ENCODE measurements at regions not wholly inside any gene's neighbourhood (a gene's known extent, or its start where the extent isn't known, plus 50 kb on each side); places are given as distances from the start of the nearest gene placed in this dataset.

DNA sequence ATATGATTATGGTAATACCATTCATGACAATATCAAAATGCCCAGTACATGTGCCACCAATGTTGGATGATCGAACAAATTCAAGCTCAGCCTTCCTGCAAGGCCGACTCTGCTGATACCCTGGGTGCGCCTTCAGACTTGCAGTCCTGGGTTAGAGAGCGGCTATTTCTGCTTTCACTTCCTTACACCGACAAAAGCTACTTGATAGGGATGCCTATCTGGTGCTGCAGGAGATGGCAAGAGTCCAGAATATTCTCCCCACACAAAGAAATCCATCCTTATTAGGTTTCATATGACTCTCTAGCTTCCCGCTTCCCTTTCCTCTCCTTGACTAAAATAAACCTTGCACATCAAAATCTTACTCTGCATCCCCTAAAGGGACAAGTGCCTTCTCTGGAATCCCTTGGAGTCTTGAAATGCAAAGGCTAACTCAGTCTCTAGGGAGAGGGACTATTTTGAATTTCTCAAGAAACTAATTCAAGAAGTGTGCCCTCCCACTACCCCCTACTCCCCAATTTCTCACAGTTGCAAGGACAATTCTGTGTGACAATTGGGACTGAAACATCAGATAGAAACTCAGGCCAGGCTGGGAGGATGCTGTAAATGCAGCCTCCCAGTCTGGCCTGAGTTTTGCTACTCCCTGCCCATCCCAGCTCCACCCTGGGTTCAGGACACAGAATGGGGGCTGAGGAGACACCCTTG is 103.1 kb upstream of the USP24 start:
- Histone ChIP-seq H3K79me2 (ENCODE audit: low read depth) (no peaks in the 10 kb centered on the region), H3K9me3 (ENCODE audit: low read depth) (no peaks in the 10 kb centered on the region), H3K9ac (no peak overlapping the region), H3F3A (ENCODE audit: low read depth) (peaks cover 10% of the 10 kb centered on the region), H3K4me3 (no peak overlapping the region), H3K27me3 (no peaks in the 10 kb centered on the region), H3K4me2 (no peak overlapping the region), H3K4me1 (peaks cover 10% of the 10 kb centered on the region), H3K27ac (no peak overlapping the region), H4K20me1 (ENCODE audit: low read depth) (no peaks in the 10 kb centered on the region), H3K36me3 (no peaks in the 10 kb centered on the region), H2AFZ (replicated peaks) (no peak overlapping the region)
- DNase-seq (ENCODE audit: low spot score): no peak
- no peaks in the 10 kb centered on the region for H3K9me3 Mint-ChIP-seq
- H3K27me3 Mint-ChIP-seq (ENCODE audit: insufficient read depth, low read depth): peaks cover 2% of the 10 kb centered on the region
- no peak overlapping the region for H3K27ac Mint-ChIP-seq
- no peaks in the 10 kb centered on the region for H3K36me3 Mint-ChIP-seq
- H3K4me3 Mint-ChIP-seq: no peak overlapping the region
- H3K4me1 Mint-ChIP-seq: no peaks in the 10 kb centered on the region
- TF ChIP-seq, protein P1, sequence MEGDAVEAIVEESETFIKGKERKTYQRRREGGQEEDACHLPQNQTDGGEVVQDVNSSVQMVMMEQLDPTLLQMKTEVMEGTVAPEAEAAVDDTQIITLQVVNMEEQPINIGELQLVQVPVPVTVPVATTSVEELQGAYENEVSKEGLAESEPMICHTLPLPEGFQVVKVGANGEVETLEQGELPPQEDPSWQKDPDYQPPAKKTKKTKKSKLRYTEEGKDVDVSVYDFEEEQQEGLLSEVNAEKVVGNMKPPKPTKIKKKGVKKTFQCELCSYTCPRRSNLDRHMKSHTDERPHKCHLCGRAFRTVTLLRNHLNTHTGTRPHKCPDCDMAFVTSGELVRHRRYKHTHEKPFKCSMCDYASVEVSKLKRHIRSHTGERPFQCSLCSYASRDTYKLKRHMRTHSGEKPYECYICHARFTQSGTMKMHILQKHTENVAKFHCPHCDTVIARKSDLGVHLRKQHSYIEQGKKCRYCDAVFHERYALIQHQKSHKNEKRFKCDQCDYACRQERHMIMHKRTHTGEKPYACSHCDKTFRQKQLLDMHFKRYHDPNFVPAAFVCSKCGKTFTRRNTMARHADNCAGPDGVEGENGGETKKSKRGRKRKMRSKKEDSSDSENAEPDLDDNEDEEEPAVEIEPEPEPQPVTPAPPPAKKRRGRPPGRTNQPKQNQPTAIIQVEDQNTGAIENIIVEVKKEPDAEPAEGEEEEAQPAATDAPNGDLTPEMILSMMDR (IDR thresholded peaks at IDR 0.05): no peak

DNA sequence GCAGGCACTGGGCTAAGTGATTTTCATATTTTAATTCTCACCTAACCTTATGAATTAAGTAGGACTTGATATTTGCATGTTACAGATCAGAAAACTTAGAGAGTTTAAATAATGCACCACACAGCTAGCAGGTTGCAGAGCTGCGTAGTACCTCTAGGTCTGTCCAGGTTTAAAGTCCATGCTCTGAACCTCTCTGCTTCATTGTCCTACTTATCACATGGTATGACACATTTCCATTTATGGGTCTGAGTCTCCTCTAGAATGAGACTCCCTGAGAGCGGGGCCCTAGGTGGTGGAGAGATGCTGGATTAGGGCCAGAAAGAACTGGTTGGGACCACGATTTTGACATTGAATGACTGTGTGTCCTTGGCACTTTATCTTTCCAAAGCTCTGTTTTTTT is 102.5 kb upstream of the USP24 start:
- H3K4me3 Mint-ChIP-seq: no peak overlapping the region
- TF ChIP-seq, protein P1 (IDR thresholded peaks at IDR 0.05): no peak
- TF ChIP-seq EZH2 (IDR thresholded peaks at IDR 0.05) (no peak), EZH2phosphoT487 (IDR thresholded peaks at IDR 0.05) (no peak)
- no peaks in the 10 kb centered on the region for H3K9me3 Mint-ChIP-seq
- peaks cover 3% of the 10 kb centered on the region for H3K4me1 Mint-ChIP-seq
- H3K36me3 Mint-ChIP-seq: no peaks in the 10 kb centered on the region
- Histone ChIP-seq H3F3A (ENCODE audit: low read depth) (peaks cover 13% of the 10 kb centered on the region), H3K4me3 (no peak overlapping the region), H2AFZ (replicated peaks) (no peak overlapping the region), H3K4me1 (peaks cover 16% of the 10 kb centered on the region), H4K20me1 (ENCODE audit: low read depth) (no peaks in the 10 kb centered on the region), H3K27me3 (no peaks in the 10 kb centered on the region), H3K9ac (no peak overlapping the region), H3K36me3 (no peaks in the 10 kb centered on the region), H3K79me2 (ENCODE audit: low read depth) (no peaks in the 10 kb centered on the region), H3K9me3 (ENCODE audit: low read depth) (no peaks in the 10 kb centered on the region), H3K4me2 (no peak overlapping the region), H3K27ac (no peak overlapping the region)
- peaks cover 2% of the 10 kb centered on the region for H3K27me3 Mint-ChIP-seq (ENCODE audit: insufficient read depth, low read depth)
- no peak overlapping the region for H3K27ac Mint-ChIP-seq
- no peak for DNase-seq (ENCODE audit: low spot score)

DNA sequence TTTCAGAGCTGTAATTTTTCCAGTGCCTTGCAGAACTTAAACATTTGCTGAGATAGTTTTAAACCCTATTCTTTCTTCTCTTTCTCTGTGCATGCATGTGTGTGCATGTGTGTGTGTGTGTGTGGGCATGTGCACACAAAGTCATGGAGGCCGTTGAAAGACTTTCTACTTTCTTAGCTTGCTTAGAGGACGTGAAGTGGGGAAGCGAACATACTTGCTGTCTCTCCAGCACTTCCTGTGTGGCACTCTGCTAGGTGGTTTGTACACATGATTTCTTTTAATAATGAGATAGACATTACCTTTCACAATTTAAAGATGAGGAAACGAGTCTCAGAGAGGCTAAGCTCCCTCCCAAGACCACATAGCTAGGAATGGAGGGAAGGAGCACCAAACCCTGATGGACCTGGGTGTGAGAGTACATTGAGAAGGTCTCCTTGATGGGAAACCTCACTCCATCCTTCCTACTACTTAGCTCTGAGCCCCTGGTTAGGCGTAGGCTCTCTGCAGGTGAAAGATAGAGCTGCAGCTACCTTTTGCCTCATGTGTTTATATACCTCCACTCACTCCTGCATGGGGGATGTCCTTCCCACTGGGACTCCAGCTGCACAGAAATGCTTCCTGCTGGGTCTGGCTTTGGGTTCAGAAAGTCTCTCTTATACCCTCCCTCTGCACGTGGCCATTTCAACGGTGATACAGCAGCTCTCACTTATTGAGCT is 101.9 kb upstream of the USP24 start:
- Mint-ChIP-seq H3K27me3 (ENCODE audit: insufficient read depth, low read depth) (peaks cover 2% of the 10 kb centered on the region), H3K4me1 (peaks cover 6% of the 10 kb centered on the region), H3K27ac (no peak overlapping the region), H3K4me3 (no peak overlapping the region), H3K36me3 (no peaks in the 10 kb centered on the region), H3K9me3 (no peaks in the 10 kb centered on the region)
- H3K27ac ChIP-seq: no peak overlapping the region
- no peak overlapping the region for H3K4me2 ChIP-seq
- peaks cover 16% of the 10 kb centered on the region for H3K4me1 ChIP-seq
- H3K27me3 ChIP-seq: no peaks in the 10 kb centered on the region
- TF ChIP-seq EZH2phosphoT487 (IDR thresholded peaks at IDR 0.05) (no peak), EZH2 (IDR thresholded peaks at IDR 0.05) (no peak)
- TF ChIP-seq, protein P1 (IDR thresholded peaks at IDR 0.05): no peak
- H2AFZ ChIP-seq (replicated peaks): no peak overlapping the region
- no peak for DNase-seq (ENCODE audit: low spot score)
- H3K36me3 ChIP-seq: no peaks in the 10 kb centered on the region
- peaks cover 13% of the 10 kb centered on the region for H3F3A ChIP-seq (ENCODE audit: low read depth)
- H3K4me3 ChIP-seq: no peak overlapping the region
- H4K20me1 ChIP-seq (ENCODE audit: low read depth): no peaks in the 10 kb centered on the region
- H3K79me2 ChIP-seq (ENCODE audit: low read depth): no peaks in the 10 kb centered on the region
- H3K9ac ChIP-seq: no peak overlapping the region
- H3K9me3 ChIP-seq (ENCODE audit: low read depth): no peaks in the 10 kb centered on the region

Data from neural progenitor cell (in vitro differentiated cells).